ENCODE measurements at regions not wholly inside any gene's neighbourhood (a gene's known extent, or its start where the extent isn't known, plus 50 kb on each side); places are given as distances from the start of the nearest gene placed in this dataset.

- no peak for ATAC-seq (replicated peaks in 1 of 4)
- POLR2A ChIA-PET = no interaction called here
Measured at GRCh38 chr14:101458741-101459550, 102.3 kb upstream of the DIO3 start.

GRCh38 chr14:101459551-101459900 is 101.8 kb upstream of the DIO3 start:
- Mint-ChIP-seq H3K36me3 (no peaks in the 10 kb centered on the region), H3K4me1 (peaks cover 10 to 12% (median 11%) of the 10 kb centered on the region in 3 donors), H3K4me3 (no peak overlapping the region), H3K27ac (no peak overlapping the region), H3K9me3 (no peaks in the 10 kb centered on the region), H3K27me3 (peaks cover 41 to 47% of the 10 kb centered on the region in 2 donors)
- CTCF ChIA-PET = no interaction called here
- H3K4me3 ChIP-seq (ENCODE audit: control insufficient read depth in 1 of 2, extremely low read depth in 1 of 2, low read length in 1 of 2) = no peak overlapping the region
- no peaks in the 10 kb centered on the region for H3K36me3 ChIP-seq (ENCODE audit: control insufficient read depth in 2 of 2, extremely low read depth in 1 of 2, insufficient read depth in 1 of 2, low read length in 1 of 2)
- no peaks in the 10 kb centered on the region for H3K9me3 ChIP-seq
- POLR2A ChIA-PET = no interaction called here
- H3K27me3 ChIP-seq (replicated peaks in 1 of 2; ENCODE audit: control insufficient read depth in 2 of 2, extremely low read depth in 1 of 2, insufficient read depth in 2 of 2, low read length in 1 of 2) = peaks cover 11 to 67% of the 10 kb centered on the region in 2 experiments
- 10% methylated on average over 9 of the region's 14 CpGs for whole genome bisulfite sequencing (ENCODE audit: insufficient coverage)
- H3K27ac ChIP-seq (ENCODE audit: low read length) = no peak overlapping the region
- H3K4me1 ChIP-seq (ENCODE audit: control insufficient read depth in 1 of 2, extremely low read depth in 1 of 2, insufficient read depth in 2 of 2, low read length in 2 of 2) = peaks cover 0 to 8% of the 10 kb centered on the region in 2 experiments
- DNase-seq = no peak
- ATAC-seq (replicated peaks in 1 of 4) = no peak

More at GRCh38 chr14:101458741-101459550, 102.3 kb upstream of the DIO3 start:
- Histone ChIP-seq H3K4me3 (ENCODE audit: control insufficient read depth in 1 of 2, extremely low read depth in 1 of 2, low read length in 1 of 2) (peak overlapping the region in 1 of 2 donors; percentile 25), H3K27me3 (replicated peaks in 1 of 2; ENCODE audit: control insufficient read depth in 2 of 2, extremely low read depth in 1 of 2, insufficient read depth in 2 of 2, low read length in 1 of 2) (peaks cover 13 to 66% of the 10 kb centered on the region in 2 experiments), H3K4me1 (ENCODE audit: control insufficient read depth in 1 of 2, extremely low read depth in 1 of 2, insufficient read depth in 2 of 2, low read length in 2 of 2) (peaks cover 0 to 8% of the 10 kb centered on the region in 2 experiments), H3K36me3 (ENCODE audit: control insufficient read depth in 2 of 2, extremely low read depth in 1 of 2, insufficient read depth in 1 of 2, low read length in 1 of 2) (no peaks in the 10 kb centered on the region), H3K9me3 (no peaks in the 10 kb centered on the region), H3K27ac (ENCODE audit: low read length) (no peak overlapping the region)
- H3K4me1 Mint-ChIP-seq = peaks cover 10 to 12% (median 11%) of the 10 kb centered on the region in 3 donors
- CTCF ChIA-PET = no interaction called here
- H3K36me3 Mint-ChIP-seq = no peaks in the 10 kb centered on the region
- H3K27me3 Mint-ChIP-seq = peaks cover 47 to 53% of the 10 kb centered on the region in 2 donors
- H3K4me3 Mint-ChIP-seq = no peak overlapping the region
- DNase-seq = peak in 1 of 35 experiments; percentile 11
- WGBS (ENCODE audit: insufficient coverage) = 5% methylated on average over 92 of the region's 92 CpGs
- no peaks in the 10 kb centered on the region for H3K9me3 Mint-ChIP-seq
- H3K27ac Mint-ChIP-seq = no peak overlapping the region

DNA sequence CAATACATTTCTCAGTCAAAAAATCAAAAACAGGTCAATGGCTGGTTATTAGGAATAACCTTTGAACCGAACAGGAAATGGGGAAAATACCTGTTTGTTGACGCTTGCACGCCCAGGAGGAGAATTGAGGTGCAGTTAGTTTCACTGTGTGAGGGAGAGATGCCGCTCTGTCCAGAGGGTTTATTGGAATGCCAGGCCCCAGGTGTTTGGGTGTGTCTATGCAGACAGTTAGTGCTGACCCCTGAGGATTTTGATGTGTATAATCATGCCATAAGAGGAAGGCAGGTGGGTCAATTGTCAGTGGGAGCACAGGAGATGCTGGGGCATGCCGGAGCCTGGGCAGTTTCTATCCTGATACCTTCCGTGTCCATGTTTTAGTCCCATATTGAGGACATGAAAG is 100.8 kb upstream of the DIO3 start:
- no peak overlapping the region for H3K4me3 Mint-ChIP-seq
- peaks cover 11 to 68% of the 10 kb centered on the region in 2 experiments for H3K27me3 ChIP-seq (replicated peaks in 1 of 2; ENCODE audit: control insufficient read depth in 2 of 2, extremely low read depth in 1 of 2, insufficient read depth in 2 of 2, low read length in 1 of 2)
- H3K27me3 Mint-ChIP-seq = peaks cover 33 to 39% of the 10 kb centered on the region in 2 donors
- H3K27ac ChIP-seq (ENCODE audit: low read length) = no peak overlapping the region
- no peak overlapping the region for H3K4me3 ChIP-seq (ENCODE audit: control insufficient read depth in 1 of 2, extremely low read depth in 1 of 2, low read length in 1 of 2)
- DNase-seq (peak in 1 of 35 experiments; percentile 2), ATAC-seq (replicated peaks in 1 of 4) (no peak)
- no peaks in the 10 kb centered on the region for H3K9me3 ChIP-seq
- peaks cover 10 to 12% (median 11%) of the 10 kb centered on the region in 3 donors for H3K4me1 Mint-ChIP-seq
- no peaks in the 10 kb centered on the region for H3K36me3 Mint-ChIP-seq
- CTCF ChIA-PET = no interaction called here
- H3K4me1 ChIP-seq (ENCODE audit: control insufficient read depth in 1 of 2, extremely low read depth in 1 of 2, insufficient read depth in 2 of 2, low read length in 2 of 2) = peaks cover 0 to 8% of the 10 kb centered on the region in 2 experiments
- no peak overlapping the region for H3K27ac Mint-ChIP-seq
- POLR2A ChIA-PET = no interaction called here
- 85% methylated on average over 5 of the region's 6 CpGs for WGBS (ENCODE audit: insufficient coverage)
- H3K36me3 ChIP-seq (ENCODE audit: control insufficient read depth in 2 of 2, extremely low read depth in 1 of 2, insufficient read depth in 1 of 2, low read length in 1 of 2) = no peaks in the 10 kb centered on the region
- H3K9me3 Mint-ChIP-seq = no peaks in the 10 kb centered on the region

DNA sequence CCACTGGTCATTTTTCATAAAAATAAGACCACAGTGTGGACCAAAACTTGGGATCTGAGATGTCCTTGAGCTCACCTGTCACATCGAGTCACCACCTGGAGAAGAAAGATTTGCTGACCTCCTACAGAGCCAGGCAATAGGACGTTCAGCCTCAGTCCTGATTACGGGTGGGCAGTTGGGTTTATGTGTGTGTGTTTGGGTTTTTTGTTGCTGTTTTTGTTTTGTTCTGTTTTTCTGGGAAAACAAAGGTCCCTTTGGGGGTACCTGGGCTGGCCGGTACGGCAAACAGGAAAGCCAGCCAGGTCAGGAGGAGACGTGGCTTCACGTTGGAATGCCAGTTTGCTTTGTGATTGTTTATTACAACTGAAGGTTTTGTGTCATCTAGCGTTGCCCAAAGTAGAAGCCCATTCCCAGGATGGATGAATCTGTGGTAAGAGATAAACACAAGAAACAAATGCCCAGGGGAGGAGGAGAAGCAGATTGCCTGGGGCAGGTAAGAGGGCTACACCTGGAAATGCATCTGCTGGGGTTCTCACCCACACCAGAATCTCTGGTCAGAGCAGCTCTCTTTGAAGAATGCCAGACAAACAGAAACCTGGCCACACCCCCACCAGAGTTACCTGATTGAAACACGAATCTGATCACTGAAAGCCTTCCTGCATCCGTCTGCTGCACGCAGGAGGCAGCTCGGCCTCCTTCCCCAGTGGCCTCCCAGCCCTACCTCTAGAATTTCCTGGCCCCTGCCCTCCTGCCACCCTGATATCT is 100.1 kb upstream of the DIO3 start:
- Mint-ChIP-seq H3K4me3 (no peak overlapping the region), H3K4me1 (peaks cover 10 to 11% (median 11%) of the 10 kb centered on the region in 3 donors), H3K27ac (peak overlapping the region in 1 of 2 donors; percentile 37), H3K36me3 (no peaks in the 10 kb centered on the region), H3K27me3 (peaks cover 30 to 36% of the 10 kb centered on the region in 2 donors), H3K9me3 (no peaks in the 10 kb centered on the region)
- Histone ChIP-seq H3K4me3 (ENCODE audit: control insufficient read depth in 1 of 2, extremely low read depth in 1 of 2, low read length in 1 of 2) (no peak overlapping the region), H3K4me1 (ENCODE audit: control insufficient read depth in 1 of 2, extremely low read depth in 1 of 2, insufficient read depth in 2 of 2, low read length in 2 of 2) (peaks cover 0 to 8% of the 10 kb centered on the region in 2 experiments), H3K36me3 (ENCODE audit: control insufficient read depth in 2 of 2, extremely low read depth in 1 of 2, insufficient read depth in 1 of 2, low read length in 1 of 2) (no peaks in the 10 kb centered on the region), H3K27me3 (replicated peaks in 1 of 2; ENCODE audit: control insufficient read depth in 2 of 2, extremely low read depth in 1 of 2, insufficient read depth in 2 of 2, low read length in 1 of 2) (peaks cover 10 to 71% of the 10 kb centered on the region in 2 experiments), H3K27ac (ENCODE audit: low read length) (no peak overlapping the region), H3K9me3 (no peaks in the 10 kb centered on the region)
- POLR2A ChIA-PET = no interaction called here
- DNase-seq (peak in 1 of 35 experiments; percentile 2), ATAC-seq (replicated peaks in 1 of 4) (no peak)
- 84% methylated on average over 8 of the region's 12 CpGs for WGBS (ENCODE audit: insufficient coverage)
- CTCF ChIA-PET = no interaction called here

- ChIA-PET CTCF (no interaction called here), POLR2A (no interaction called here)
- H3K9me3 ChIP-seq = no peaks in the 10 kb centered on the region
- Mint-ChIP-seq H3K9me3 (no peaks in the 10 kb centered on the region), H3K27me3 (peaks cover 23 to 29% of the 10 kb centered on the region in 2 donors), H3K27ac (no peak overlapping the region), H3K4me3 (no peak overlapping the region), H3K4me1 (peaks cover 3 to 6% (median 6%) of the 10 kb centered on the region in 3 donors), H3K36me3 (no peaks in the 10 kb centered on the region)
- no peak overlapping the region for H3K4me3 ChIP-seq (ENCODE audit: control insufficient read depth in 1 of 2, extremely low read depth in 1 of 2, low read length in 1 of 2)
- no peaks in the 10 kb centered on the region for H3K36me3 ChIP-seq (ENCODE audit: control insufficient read depth in 2 of 2, extremely low read depth in 1 of 2, insufficient read depth in 1 of 2, low read length in 1 of 2)
- ATAC-seq (replicated peaks in 1 of 4) (no peak), DNase-seq (peak in 1 of 35 experiments; percentile 8)
- H3K4me1 ChIP-seq (ENCODE audit: control insufficient read depth in 1 of 2, extremely low read depth in 1 of 2, insufficient read depth in 2 of 2, low read length in 2 of 2) = peaks cover 0 to 8% of the 10 kb centered on the region in 2 experiments
- WGBS (ENCODE audit: insufficient coverage) = 93% methylated on average over 2 of the region's 8 CpGs
- H3K27me3 ChIP-seq (replicated peaks in 1 of 2; ENCODE audit: control insufficient read depth in 2 of 2, extremely low read depth in 1 of 2, insufficient read depth in 2 of 2, low read length in 1 of 2) = peaks cover 7 to 73% of the 10 kb centered on the region in 2 experiments
- no peak overlapping the region for H3K27ac ChIP-seq (ENCODE audit: low read length)
Measured at GRCh38 chr14:101461891-101462290, 99.4 kb upstream of the DIO3 start.

DNA sequence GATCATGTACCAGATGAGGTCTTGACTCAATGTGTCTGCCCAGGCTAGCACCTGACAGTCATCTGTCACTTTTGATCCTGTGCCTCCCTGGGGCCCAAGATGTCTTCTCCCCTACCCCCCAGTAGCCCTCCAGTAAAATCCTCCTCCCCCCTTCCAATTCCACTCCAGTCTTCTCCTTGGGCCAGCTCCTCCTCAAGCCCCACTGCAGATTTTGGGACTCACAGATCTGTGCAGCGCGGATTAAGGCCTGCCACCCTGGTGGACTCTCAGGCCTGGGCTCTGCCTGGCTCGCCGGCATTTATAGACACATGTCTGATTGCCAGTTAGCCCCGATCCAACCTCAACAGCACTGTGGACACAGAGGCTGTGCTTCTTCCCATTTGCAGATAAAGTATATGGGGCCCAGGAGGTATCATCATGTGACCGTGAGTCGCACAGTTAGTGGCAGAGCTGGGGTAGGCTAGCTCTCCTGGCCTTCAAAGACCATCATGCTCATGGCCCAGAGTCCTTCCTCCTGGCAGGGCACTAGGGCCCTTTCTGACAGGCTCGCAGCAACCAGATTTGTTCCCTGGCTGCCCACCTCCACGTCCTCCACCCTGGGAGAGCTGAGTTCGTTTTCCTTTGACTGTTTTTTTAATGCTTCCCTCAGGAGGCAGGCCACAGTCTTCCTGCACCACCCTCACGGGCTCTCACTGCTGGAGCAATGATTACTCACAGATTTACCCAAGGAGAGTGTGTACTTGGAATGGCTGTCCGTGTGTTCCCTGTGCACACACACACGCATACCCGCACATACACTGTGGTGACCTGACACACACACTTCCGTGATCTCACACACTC is 98.3 kb upstream of the DIO3 start:
- DNase-seq (peak in 1 of 35 experiments; percentile 13), ATAC-seq (replicated peaks in 1 of 4) (no peak)
- no peaks in the 10 kb centered on the region for H3K36me3 Mint-ChIP-seq
- Histone ChIP-seq H3K27me3 (replicated peaks in 1 of 2; ENCODE audit: control insufficient read depth in 2 of 2, extremely low read depth in 1 of 2, insufficient read depth in 2 of 2, low read length in 1 of 2) (peaks cover 7 to 74% of the 10 kb centered on the region in 2 experiments), H3K9me3 (no peaks in the 10 kb centered on the region), H3K4me3 (ENCODE audit: control insufficient read depth in 1 of 2, extremely low read depth in 1 of 2, low read length in 1 of 2) (no peak overlapping the region), H3K27ac (ENCODE audit: low read length) (no peak overlapping the region), H3K36me3 (ENCODE audit: control insufficient read depth in 2 of 2, extremely low read depth in 1 of 2, insufficient read depth in 1 of 2, low read length in 1 of 2) (no peaks in the 10 kb centered on the region), H3K4me1 (ENCODE audit: control insufficient read depth in 1 of 2, extremely low read depth in 1 of 2, insufficient read depth in 2 of 2, low read length in 2 of 2) (peaks cover 0 to 8% of the 10 kb centered on the region in 2 experiments)
- no peak overlapping the region for H3K4me3 Mint-ChIP-seq
- H3K9me3 Mint-ChIP-seq = no peaks in the 10 kb centered on the region
- CTCF ChIA-PET = no interaction called here
- 93% methylated on average over 12 of the region's 15 CpGs for WGBS (ENCODE audit: insufficient coverage)
- H3K27ac Mint-ChIP-seq = no peak overlapping the region
- peaks cover 24 to 29% of the 10 kb centered on the region in 2 donors for H3K27me3 Mint-ChIP-seq
- H3K4me1 Mint-ChIP-seq = peaks cover 0 to 5% (median 4%) of the 10 kb centered on the region in 3 donors
- POLR2A ChIA-PET = no interaction called here

All from T-cell (primary cell).